Right atrium auricular region (tissue), 2 donors: ENCODE measurements at regions not wholly inside any gene's neighbourhood (a gene's known extent, or its start where the extent isn't known, plus 50 kb on each side); places are given as distances from the start of the nearest gene placed in this dataset.

Experiments
- DNase-seq: peaks from one replicate; pipeline ENCODE4 v3.0.0-alpha.2; 2019; ENCODE audit warnings: low spot score
- H3K27ac ChIP-seq, 2 donors: fragments of 200-600 bp; sonication (generic); 1 replicate in 1 of 2; 2 replicates in 1 of 2; pipeline ENCODE4 v1.5.1; 2016 to 2019
- H3K27me3 ChIP-seq, 2 donors: fragments of 200-600 bp; sonication (generic); one replicate each; pipeline versions ENCODE4 v1.5.1 to v1.6.0; 2017 to 2019
- H3K36me3 ChIP-seq: fragments of 200-600 bp; sonication (generic); one replicate; pipeline ENCODE4 v1.5.1; 2016
- H3K4me1 ChIP-seq, 2 donors: fragments of 200-600 bp; sonication (generic); one replicate each; pipeline versions ENCODE4 v1.5.1 to v1.6.0; 2017 to 2019
- H3K4me3 ChIP-seq, 2 donors: fragments of 200-600 bp; sonication (generic); 1 replicate in 1 of 2; 2 replicates in 1 of 2; pipeline ENCODE4 v1.5.1; 2017 to 2019; ENCODE audit warnings: mild to moderate bottlenecking in 1 of 2, moderate library complexity in 1 of 2
- H3K9me3 ChIP-seq, 2 donors: fragments of 200-600 bp; sonication (generic); one replicate each; pipeline ENCODE4 v1.5.1; 2019
- CTCF ChIP-seq, 2 donors: fragments of 200-600 bp; sonication (generic); IDR thresholded peaks; one replicate each; pipeline ENCODE4 v1.5.1; 2019; ENCODE audit warnings: antibody characterized with exemption in 2 of 2

GRCh38 chr2:57685032-57685431, 361.6 kb upstream of the VRK2 start:
- Histone ChIP-seq H3K4me3 (no peak overlapping the region), H3K4me1 (no peaks in the 10 kb centered on the region), H3K36me3 (no peaks in the 10 kb centered on the region), H3K27ac (no peak overlapping the region), H3K9me3 (peaks cover 0 to 4% of the 10 kb centered on the region in 2 donors), H3K27me3 (no peaks in the 10 kb centered on the region)
- TF ChIP-seq CTCF (IDR thresholded peaks at IDR 0.05), result no peak
- no peak for DNase-seq

GRCh38 chr2:57692395-57692794, 354.2 kb upstream of the VRK2 start:
- no peaks in the 10 kb centered on the region for H3K27me3 ChIP-seq
- H3K27ac ChIP-seq, result no peak overlapping the region
- DNase-seq, result no peak
- peaks cover 0 to 17% of the 10 kb centered on the region in 2 donors for H3K9me3 ChIP-seq
- H3K36me3 ChIP-seq, result no peaks in the 10 kb centered on the region
- no peak overlapping the region for H3K4me3 ChIP-seq
- no peaks in the 10 kb centered on the region for H3K4me1 ChIP-seq
- TF ChIP-seq CTCF (IDR thresholded peaks at IDR 0.05), result no peak

- no peak for DNase-seq
- Histone ChIP-seq H3K27me3 (no peaks in the 10 kb centered on the region), H3K27ac (no peak overlapping the region), H3K4me1 (no peaks in the 10 kb centered on the region), H3K4me3 (no peak overlapping the region), H3K9me3 (peaks cover 0 to 17% of the 10 kb centered on the region in 2 donors), H3K36me3 (no peaks in the 10 kb centered on the region)
- no peak for TF ChIP-seq CTCF (IDR thresholded peaks at IDR 0.05)
Observed at GRCh38 chr2:57693177-57693576, 353.4 kb upstream of the VRK2 start.

GRCh38 chr2:57693965-57694364, 352.6 kb upstream of the VRK2 start:
- DNase-seq, result no peak
- peaks cover 0 to 17% of the 10 kb centered on the region in 2 donors for H3K9me3 ChIP-seq
- no peaks in the 10 kb centered on the region for H3K4me1 ChIP-seq
- TF ChIP-seq CTCF (IDR thresholded peaks at IDR 0.05), result no peak
- no peak overlapping the region for H3K4me3 ChIP-seq
- no peak overlapping the region for H3K27ac ChIP-seq
- no peaks in the 10 kb centered on the region for H3K36me3 ChIP-seq
- H3K27me3 ChIP-seq, result no peaks in the 10 kb centered on the region

GRCh38 chr2:57696016-57696415, 350.6 kb upstream of the VRK2 start:
- H3K36me3 ChIP-seq, result no peaks in the 10 kb centered on the region
- no peak for DNase-seq
- no peaks in the 10 kb centered on the region for H3K4me1 ChIP-seq
- no peak overlapping the region for H3K4me3 ChIP-seq
- H3K27ac ChIP-seq, result no peak overlapping the region
- no peaks in the 10 kb centered on the region for H3K27me3 ChIP-seq
- TF ChIP-seq CTCF (IDR thresholded peaks at IDR 0.05), result no peak
- H3K9me3 ChIP-seq, result peaks cover 0 to 3% of the 10 kb centered on the region in 2 donors

GRCh38 chr2:57698392-57698791, 348.2 kb upstream of the VRK2 start:
- DNase-seq, result no peak
- Histone ChIP-seq H3K4me1 (no peaks in the 10 kb centered on the region), H3K27ac (no peak overlapping the region), H3K4me3 (no peak overlapping the region), H3K27me3 (no peaks in the 10 kb centered on the region), H3K9me3 (no peaks in the 10 kb centered on the region), H3K36me3 (no peaks in the 10 kb centered on the region)
- TF ChIP-seq CTCF (IDR thresholded peaks at IDR 0.05), result no peak
